CD4-positive, alpha-beta T cell treated with Interleukin-17A for 4 hours (primary cell): ENCODE measurements at regions not wholly inside any gene's neighbourhood (a gene's known extent, or its start where the extent isn't known, plus 50 kb on each side); places are given as distances from the start of the nearest gene placed in this dataset.
"Not testable (repeated sequence)": the region's sequence is repeated elsewhere in the genome, so short reads cannot be mapped to it uniquely, and the experiment has no call there.

Source experiments
- DNase-seq: peaks from one replicate; pipeline ENCODE4 v3.0.0-alpha.2; 2020; ENCODE audit warnings: mixed read lengths

- no peak for DNase-seq
Measured at GRCh38 chr7:121519548-121520521, 123.7 kb upstream of the FAM3C start.

- no peak for DNase-seq
Measured at GRCh38 chr7:121517591-121517990, 121.5 kb upstream of the FAM3C start.

- DNase-seq, result no peak
Measured at GRCh38 chr7:121516821-121517220, 120.7 kb upstream of the FAM3C start.

- DNase-seq, result no peak
Measured at GRCh38 chr7:121515630-121516401, 119.7 kb upstream of the FAM3C start.

GRCh38 chr7:121515229-121515628 is 119.1 kb upstream of the FAM3C start:
- DNase-seq, result no peak

GRCh38 chr7:121513105-121513504 is 117.0 kb upstream of the FAM3C start:
- no peak for DNase-seq

- DNase-seq, result no peak
Measured at GRCh38 chr7:121510858-121511482, 114.9 kb upstream of the FAM3C start.

GRCh38 chr7:121510302-121510701 is 114.2 kb upstream of the FAM3C start:
- DNase-seq, result peak; percentile 26

GRCh38 chr7:121505540-121506182 is 109.6 kb upstream of the FAM3C start:
- DNase-seq, result no peak

- no peak for DNase-seq
Measured at GRCh38 chr7:121505021-121505420, 108.9 kb upstream of the FAM3C start.

GRCh38 chr7:121504482-121504881 is 108.4 kb upstream of the FAM3C start:
- DNase-seq, result no peak

GRCh38 chr7:121503730-121504129 is 107.6 kb upstream of the FAM3C start:
- DNase-seq, result no peak

- DNase-seq, result no peak
Measured at GRCh38 chr7:121503039-121503438, 106.9 kb upstream of the FAM3C start.

- DNase-seq, result no peak
Measured at GRCh38 chr7:121501566-121501965, 105.5 kb upstream of the FAM3C start.

GRCh38 chr7:121500360-121501058 is 104.4 kb upstream of the FAM3C start:
- no peak for DNase-seq

- DNase-seq, result no peak
Measured at GRCh38 chr7:121499624-121500023, 103.5 kb upstream of the FAM3C start.

GRCh38 chr7:121498816-121499215 is 102.7 kb upstream of the FAM3C start:
- DNase-seq, result no peak

- not testable (repeated sequence) for DNase-seq
Measured at GRCh38 chr7:121497545-121497944, 101.4 kb upstream of the FAM3C start.

GRCh38 chr7:121494516-121494915 is 98.4 kb upstream of the FAM3C start:
- DNase-seq, result no peak

GRCh38 chr7:121493553-121493952 is 97.4 kb upstream of the FAM3C start:
- DNase-seq, result no peak

- DNase-seq, result no peak
Measured at GRCh38 chr7:121490309-121490708, 94.2 kb upstream of the FAM3C start.

- DNase-seq, result no peak
Measured at GRCh38 chr7:121489440-121489839, 93.3 kb upstream of the FAM3C start.
